ENCODE measurements at regions not wholly inside any gene's neighbourhood (a gene's known extent, or its start where the extent isn't known, plus 50 kb on each side); places are given as distances from the start of the nearest gene placed in this dataset.

GRCh38 chr9:78405461-78405860 lies 108.5 kb downstream of the PSAT1 start:
- no peaks in the 10 kb centered on the region for H3K23me2 ChIP-seq (ENCODE audit: low read depth, low read length)
- ChIA-PET CTCF (ENCODE audit: partially characterized antibody) (no interaction called here), POLR2A (ENCODE audit: partially characterized antibody) (interaction anchor here (1.1 kb wide), 1 partner anchor 8 kb away, joined by 3 read pairs; no protein-coding TSS in a partner anchor)
- no peak overlapping the region for H3K9ac ChIP-seq (replicated peaks in 1 of 4; ENCODE audit: extremely low read depth in 1 of 4, low read depth in 3 of 4, low read length in 3 of 4)
- H2AK5ac ChIP-seq (ENCODE audit: low read depth, low read length): no peak overlapping the region
- H3K27me3 ChIP-seq (replicated peaks in 1 of 4; ENCODE audit: control insufficient read depth in 3 of 4, extremely low read depth in 1 of 4, insufficient read depth in 3 of 4, low read length in 3 of 4): no peaks in the 10 kb centered on the region
- H2AFZ ChIP-seq (ENCODE audit: low read length): no peak overlapping the region
- H3K27ac ChIP-seq (ENCODE audit: low read depth, low read length): no peak overlapping the region
- no peak overlapping the region for H4K8ac ChIP-seq (ENCODE audit: extremely low read depth, insufficient read depth, low read length)
- H3K9me3 ChIP-seq (ENCODE audit: insufficient read depth in 2 of 2, low read depth in 1 of 2, low read length in 1 of 2): peaks cover 0 to 6% of the 10 kb centered on the region in 2 experiments; a peak in 1 of 4 replicates
- H3K79me1 ChIP-seq (ENCODE audit: low read depth, low read length): no peaks in the 10 kb centered on the region
- no peak overlapping the region for H4K91ac ChIP-seq (replicated peaks; ENCODE audit: insufficient read length, low read length)
- H4K5ac ChIP-seq (ENCODE audit: insufficient read length, low read depth, low read length): no peak overlapping the region
- H2BK120ac ChIP-seq (replicated peaks; ENCODE audit: low read depth, low read length): no peak overlapping the region
- H3K36me3 ChIP-seq (ENCODE audit: control insufficient read depth in 2 of 4, insufficient read depth in 4 of 4, low read length in 3 of 4): peaks cover 0 to 9% (median 0%) of the 10 kb centered on the region in 4 experiments; a peak in 1 of 8 replicates
- TF ChIP-seq RXRA (IDR thresholded peaks at IDR 0.05; ENCODE audit: insufficient read depth, low read depth, low read length): no peak
- no peak for TF ChIP-seq TAF1 (IDR thresholded peaks at IDR 0.05; ENCODE audit: low read depth, low read length)
- TF ChIP-seq BCL11A (IDR thresholded peaks at IDR 0.05; ENCODE audit: low read depth in 2 of 2, low read length in 2 of 2): no peak
- no peak for TF ChIP-seq MAX (IDR thresholded peaks at IDR 0.05)
- no peak for TF ChIP-seq SAP30 (IDR thresholded peaks at IDR 0.05; ENCODE audit: insufficient read depth, insufficient replicate concordance, low read length)
- TF ChIP-seq KDM4A (IDR thresholded peaks at IDR 0.05; ENCODE audit: low read depth, low read length, severe bottlenecking): no peak
- no peak for TF ChIP-seq TAF7 (optimal IDR thresholded peaks at IDR 0.05; ENCODE audit: borderline replicate concordance, low read depth, low read length)
- no peak for TF ChIP-seq MAFK (IDR thresholded peaks at IDR 0.05; ENCODE audit: low read depth, low read length)
- no peak overlapping the region for H3K18ac ChIP-seq (ENCODE audit: extremely low read depth, low read length)
- DNase-seq (ENCODE audit: low read depth in 1 of 2, low spot score in 2 of 2) (no peak), FAIRE-seq (no peak)
- no peak overlapping the region for H3K56ac ChIP-seq (replicated peaks; ENCODE audit: insufficient read length, low read depth, low read length)
- H4K20me1 ChIP-seq (replicated peaks in 1 of 2; ENCODE audit: control insufficient read depth in 1 of 2, insufficient read depth in 2 of 2, low read length in 2 of 2): no peaks in the 10 kb centered on the region
- H2BK5ac ChIP-seq (ENCODE audit: low read depth, low read length): no peak overlapping the region
- no peak overlapping the region for H2BK15ac ChIP-seq (ENCODE audit: low read length)
- H3K79me2 ChIP-seq (ENCODE audit: control insufficient read depth in 1 of 2, insufficient read depth in 2 of 2, low read length in 2 of 2): no peaks in the 10 kb centered on the region; a peak in 1 of 4 replicates
- H3K23ac ChIP-seq (ENCODE audit: insufficient read length): no peak overlapping the region
- H3K4ac ChIP-seq (replicated peaks; ENCODE audit: insufficient read length, low read depth, low read length): no peak overlapping the region
- no peak overlapping the region for H3K4me3 ChIP-seq (ENCODE audit: extremely low read depth in 1 of 4, insufficient read depth in 2 of 4, low read depth in 3 of 4, low read length in 4 of 4)
- no peak overlapping the region for H3K14ac ChIP-seq (ENCODE audit: insufficient read length)
- 83% methylated on average over 3 of the region's 3 CpGs; no CpG with 5 or more reads in 1 of the 2 experiments for WGBS, 2 experiments (ENCODE audit: extremely low coverage in 1 of 2, insufficient coverage in 1 of 2, insufficient read length in 1 of 2, insufficient replicate concordance in 2 of 2, low coverage in 1 of 2, low lambda C conversion rate in 2 of 2, missing lambda C conversion rate in 1 of 2)
- H3K4me1 ChIP-seq (replicated peaks in 1 of 4; ENCODE audit: control insufficient read depth in 3 of 4, insufficient read depth in 4 of 4, low read length in 3 of 4): peaks cover 0 to 14% (median 8%) of the 10 kb centered on the region in 4 experiments; a peak in 4 of 7 replicates
- H2BK20ac ChIP-seq (ENCODE audit: low read length): no peak overlapping the region
- H3K4me2 ChIP-seq (ENCODE audit: insufficient read depth in 1 of 2, low read depth in 2 of 2, low read length in 2 of 2): no peak overlapping the region
- H2BK12ac ChIP-seq (ENCODE audit: low read depth, low read length): no peak overlapping the region
